GM12891 (cell line): ENCODE measurements at regions not wholly inside any gene's neighbourhood (a gene's known extent, or its start where the extent isn't known, plus 50 kb on each side); places are given as distances from the start of the nearest gene placed in this dataset.

Source experiments
- POLR2A ChIP-seq: IDR thresholded peaks from 2 replicates; pipeline ENCODE4 v1.6.1; 2011; ENCODE audit warnings: low read depth, low read length, control low read depth
- POLR2AphosphoS5 ChIP-seq: IDR thresholded peaks from 2 replicates; pipeline ENCODE4 v1.6.1; 2011; ENCODE audit warnings: low read depth, low read length, control low read depth
- POU2F2 ChIP-seq: IDR thresholded peaks from 2 replicates; pipeline ENCODE4 v1.6.1; 2011; ENCODE audit warnings: low read depth, mild to moderate bottlenecking, control low read depth, low read length, moderate library complexity
- SPI1 ChIP-seq: IDR thresholded peaks from 2 replicates; pipeline ENCODE4 v1.6.1; 2011; ENCODE audit warnings: low read depth, low read length, control low read depth
- TAF1 ChIP-seq: IDR thresholded peaks from 2 replicates; pipeline ENCODE4 v1.6.1; 2011; ENCODE audit warnings: low read depth, low read length, control low read depth

GRCh38 chr4:12691168-12691567 is 793.0 kb downstream of the RAB28 start:
- TF ChIP-seq POLR2AphosphoS5 = no peak
- TF ChIP-seq POLR2A = no peak
- no peak for TF ChIP-seq TAF1
- no peak for TF ChIP-seq SPI1
- TF ChIP-seq POU2F2 = no peak
